Fibroblast of pulmonary artery (primary cell): ENCODE measurements at regions not wholly inside any gene's neighbourhood (a gene's known extent, or its start where the extent isn't known, plus 50 kb on each side); places are given as distances from the start of the nearest gene placed in this dataset.

Source experiments
- DNase-seq: peaks from one replicate; pipeline ENCODE4 v3.0.0-alpha.2; 2010; ENCODE audit warnings: low read depth
- H3K4me3 ChIP-seq: replicated peaks from 2 replicates; pipeline ENCODE4 v1.5.1; 2011; ENCODE audit warnings: low read depth, mild to moderate bottlenecking, control low read depth, low read length, moderate library complexity
- CTCF ChIP-seq: IDR thresholded peaks from 2 replicates; pipeline ENCODE4 v1.5.1; 2011; ENCODE audit warnings: mild to moderate bottlenecking, control low read depth, low read length, inconsistent platforms; ENCODE audit errors: missing control alignments

DNA sequence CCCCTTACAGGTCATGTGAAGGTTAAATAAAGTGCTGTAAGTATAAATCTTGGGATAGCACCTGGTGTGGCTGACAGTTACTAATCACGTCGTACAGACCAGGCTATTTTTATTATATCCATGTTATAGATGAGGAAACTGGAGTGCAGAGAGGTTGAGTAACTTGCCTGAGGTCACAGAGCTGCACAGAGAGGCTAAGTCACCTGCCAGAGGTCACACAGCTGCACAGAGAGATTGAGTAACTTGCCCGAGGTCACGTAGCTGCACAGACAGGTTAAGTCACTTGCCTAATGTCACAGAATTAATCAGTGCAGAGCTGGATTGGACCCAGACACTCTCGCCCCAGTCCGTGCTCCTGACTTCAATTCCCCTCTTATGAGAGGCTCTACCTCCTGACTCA, 171.5 kb downstream of the NUP210 start:
- no peak for TF ChIP-seq CTCF
- no peak for DNase-seq
- no peak overlapping the region for H3K4me3 ChIP-seq

DNA sequence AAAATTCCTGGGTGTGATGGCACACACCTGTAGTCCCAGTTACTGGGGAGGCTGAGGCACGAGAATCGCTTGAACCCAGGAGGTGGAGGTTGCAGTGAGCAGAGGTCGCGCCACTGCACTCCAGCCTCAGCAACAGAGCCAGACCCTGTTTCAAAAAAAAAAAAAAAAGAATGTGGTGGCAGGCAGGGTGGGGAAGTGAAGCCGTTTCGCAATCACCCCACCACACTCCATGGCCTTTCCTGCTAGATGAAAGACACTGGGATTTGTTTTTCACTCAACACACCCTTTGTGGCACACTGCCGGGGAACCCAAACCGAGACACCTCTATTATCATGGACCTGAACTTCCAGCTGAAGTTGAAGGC, 172.4 kb upstream of the IQSEC1 start:
- TF ChIP-seq CTCF, result no peak
- no peak overlapping the region for H3K4me3 ChIP-seq
- no peak for DNase-seq

DNA sequence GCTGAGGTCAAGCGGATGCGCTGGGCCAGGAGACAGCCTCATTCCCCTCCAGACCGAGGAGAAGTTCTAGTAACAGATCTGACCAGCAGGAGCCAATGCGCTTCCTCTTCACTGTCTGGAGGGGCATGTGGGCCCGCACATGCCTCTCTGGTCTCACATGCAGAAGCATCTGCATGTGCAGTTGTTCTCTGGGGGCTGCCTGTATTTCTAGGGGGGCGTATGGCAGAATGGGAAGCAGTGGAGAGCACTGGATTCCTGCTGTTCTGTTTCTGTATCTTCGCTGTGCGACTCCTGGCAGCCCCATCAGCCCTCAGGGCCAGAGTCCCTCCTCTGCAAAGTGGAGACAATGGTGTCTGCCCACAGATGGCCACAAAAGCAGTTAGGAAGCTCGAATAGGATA, 170.4 kb upstream of the IQSEC1 start:
- TF ChIP-seq CTCF, result no peak
- H3K4me3 ChIP-seq, result no peak overlapping the region
- DNase-seq, result no peak

DNA sequence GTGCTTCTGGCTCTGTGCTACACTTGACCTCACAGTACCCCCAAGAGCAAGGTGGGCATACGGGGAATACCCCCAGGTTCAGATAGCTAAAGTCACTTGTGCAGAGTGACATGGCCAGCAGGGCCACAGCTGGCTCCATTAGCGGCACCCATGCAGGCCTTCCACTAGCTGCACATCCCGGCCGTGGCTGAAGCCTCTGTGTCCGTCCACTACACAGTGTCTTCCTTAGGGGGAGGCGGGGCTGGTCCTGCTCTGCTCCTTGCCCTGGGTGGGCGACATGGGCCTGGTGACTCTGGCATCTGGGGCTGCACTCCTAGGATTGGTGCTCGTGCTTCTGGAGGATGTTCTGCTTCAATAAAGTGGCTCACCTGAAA, 169.1 kb upstream of the IQSEC1 start:
- no peak overlapping the region for H3K4me3 ChIP-seq
- no peak for DNase-seq
- TF ChIP-seq CTCF, result no peak

DNA sequence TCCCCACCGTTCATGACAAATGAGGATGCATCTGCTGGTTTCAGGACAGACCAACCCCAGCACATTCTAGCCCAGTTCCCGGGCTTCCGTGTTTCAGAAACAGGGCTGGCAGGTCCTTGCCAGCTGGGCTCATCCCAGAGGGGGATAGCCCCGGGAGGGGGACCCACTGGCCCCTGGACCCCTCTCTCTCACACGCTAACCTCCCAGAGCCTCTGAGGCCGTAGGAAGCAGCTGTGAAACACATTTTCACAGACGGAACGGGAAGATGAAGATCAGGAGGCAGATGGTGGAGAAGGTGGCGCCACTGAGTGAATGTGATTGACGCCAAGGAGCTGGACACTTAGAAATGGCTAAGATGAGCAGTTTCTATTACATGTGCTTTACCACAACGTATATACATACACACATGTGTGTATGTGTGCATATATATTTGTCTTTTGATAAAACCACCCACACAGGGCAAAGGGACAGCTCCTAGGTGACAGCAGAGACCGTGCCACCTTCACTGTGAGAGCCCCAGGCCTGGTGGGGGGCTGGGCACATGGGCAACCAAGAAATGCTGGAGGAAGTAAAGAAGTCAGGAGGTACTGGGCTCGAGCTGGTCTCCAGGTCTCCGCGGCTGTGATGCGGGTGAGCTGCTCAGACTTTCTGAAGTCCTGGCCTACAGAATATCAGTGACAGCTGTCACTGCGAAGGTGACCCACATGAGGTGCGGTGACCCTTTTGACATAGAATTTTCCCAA, 168.6 kb upstream of the IQSEC1 start:
- no peak overlapping the region for H3K4me3 ChIP-seq
- no peak for DNase-seq
- no peak for TF ChIP-seq CTCF

GRCh38 chr3:13240928-13241618, 167.8 kb upstream of the IQSEC1 start:
- no peak for DNase-seq
- TF ChIP-seq CTCF, result no peak
- H3K4me3 ChIP-seq, result no peak overlapping the region

DNA sequence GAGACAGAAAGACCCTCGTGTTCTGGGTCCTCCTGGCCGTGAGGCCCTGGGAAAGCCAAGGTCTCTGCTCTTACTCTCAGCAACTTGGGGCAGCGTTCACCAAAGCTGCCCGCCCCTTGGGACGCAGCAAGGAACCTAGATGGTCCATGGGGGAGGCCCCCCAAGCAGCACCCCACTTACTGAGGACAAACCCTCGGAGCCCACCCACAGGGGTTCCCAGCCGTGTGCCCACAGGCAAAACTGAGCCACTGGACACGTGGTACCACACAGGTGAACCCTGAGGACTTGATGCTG, 166.2 kb upstream of the IQSEC1 start:
- DNase-seq, result no peak
- no peak overlapping the region for H3K4me3 ChIP-seq
- TF ChIP-seq CTCF, result no peak
